HT-29 (cell line): ENCODE measurements at regions not wholly inside any gene's neighbourhood (a gene's known extent, or its start where the extent isn't known, plus 50 kb on each side); places are given as distances from the start of the nearest gene placed in this dataset.

Source experiments
- DNase-seq: peaks from one replicate; pipeline ENCODE4 v3.0.0-alpha.2; 2015; ENCODE audit warnings: low spot score

- no peak for DNase-seq
Observed at GRCh38 chr1:29883986-29884385, 647.7 kb downstream of the PTPRU start.

GRCh38 chr1:29883411-29883832 is 647.1 kb downstream of the PTPRU start:
- DNase-seq = no peak

- no peak for DNase-seq
Observed at GRCh38 chr1:29880556-29880955, 644.2 kb downstream of the PTPRU start.

GRCh38 chr1:29879217-29879616 is 642.9 kb downstream of the PTPRU start:
- DNase-seq = no peak

GRCh38 chr1:29878501-29878900 is 642.2 kb downstream of the PTPRU start:
- no peak for DNase-seq

GRCh38 chr1:29876902-29877301 is 640.6 kb downstream of the PTPRU start:
- no peak for DNase-seq

GRCh38 chr1:29876441-29876840 is 640.1 kb downstream of the PTPRU start:
- no peak for DNase-seq

- DNase-seq = no peak
Observed at GRCh38 chr1:29875557-29876028, 639.3 kb downstream of the PTPRU start.

- DNase-seq = no peak
Observed at GRCh38 chr1:29870621-29871020, 634.3 kb downstream of the PTPRU start.

- DNase-seq = no peak
Observed at GRCh38 chr1:29869802-29870201, 633.5 kb downstream of the PTPRU start.

GRCh38 chr1:29868944-29869343 is 632.6 kb downstream of the PTPRU start:
- no peak for DNase-seq

- DNase-seq = no peak
Observed at GRCh38 chr1:29868096-29868495, 631.8 kb downstream of the PTPRU start.

- no peak for DNase-seq
Observed at GRCh38 chr1:29865051-29865450, 628.7 kb downstream of the PTPRU start.

- no peak for DNase-seq
Observed at GRCh38 chr1:29864431-29865022, 628.2 kb downstream of the PTPRU start.

- no peak for DNase-seq
Observed at GRCh38 chr1:29861922-29862321, 625.6 kb downstream of the PTPRU start.

- DNase-seq = no peak
Observed at GRCh38 chr1:29861446-29861845, 625.1 kb downstream of the PTPRU start.

- DNase-seq = no peak
Observed at GRCh38 chr1:29860681-29861080, 624.4 kb downstream of the PTPRU start.

GRCh38 chr1:29860056-29860455 is 623.7 kb downstream of the PTPRU start:
- DNase-seq = no peak

GRCh38 chr1:29859126-29859525 is 622.8 kb downstream of the PTPRU start:
- no peak for DNase-seq

- no peak for DNase-seq
Observed at GRCh38 chr1:29858646-29859045, 622.3 kb downstream of the PTPRU start.

GRCh38 chr1:29856340-29857114 is 620.2 kb downstream of the PTPRU start:
- DNase-seq = no peak

- DNase-seq = no peak
Observed at GRCh38 chr1:29855561-29856160, 619.3 kb downstream of the PTPRU start.
